D341Med (cell line): ENCODE measurements at regions not wholly inside any gene's neighbourhood (a gene's known extent, or its start where the extent isn't known, plus 50 kb on each side); places are given as distances from the start of the nearest gene placed in this dataset.
"Not testable (repeated sequence)": the region's sequence is repeated elsewhere in the genome, so short reads cannot be mapped to it uniquely, and the experiment has no call there.

Experiments
- DNase-seq: peaks from one replicate; pipeline ENCODE4 v3.0.0; 2012; ENCODE audit warnings: low spot score

- no peak for DNase-seq
Measured at GRCh38 chr9:589723-590122, 251.8 kb upstream of the DMRT1 start.

GRCh38 chr9:591292-591691 is 250.2 kb upstream of the DMRT1 start:
- no peak for DNase-seq

GRCh38 chr9:592225-592624 is 249.3 kb upstream of the DMRT1 start:
- DNase-seq: no peak

GRCh38 chr9:592733-593132 is 248.8 kb upstream of the DMRT1 start:
- DNase-seq: no peak

GRCh38 chr9:593809-594208 is 247.7 kb upstream of the DMRT1 start:
- no peak for DNase-seq

GRCh38 chr9:596703-597102 is 244.8 kb upstream of the DMRT1 start:
- DNase-seq: no peak

GRCh38 chr9:600006-600405 is 241.5 kb upstream of the DMRT1 start:
- no peak for DNase-seq

GRCh38 chr9:602716-603115 is 238.8 kb upstream of the DMRT1 start:
- no peak for DNase-seq

- no peak for DNase-seq
Measured at GRCh38 chr9:603126-603525, 238.4 kb upstream of the DMRT1 start.

GRCh38 chr9:607417-607816 is 234.1 kb upstream of the DMRT1 start:
- DNase-seq: no peak

GRCh38 chr9:613771-614347 is 227.6 kb upstream of the DMRT1 start:
- peak; percentile 71 for DNase-seq

- no peak for DNase-seq
Measured at GRCh38 chr9:614431-614830, 227.1 kb upstream of the DMRT1 start.

GRCh38 chr9:615756-616155 is 225.7 kb upstream of the DMRT1 start:
- no peak for DNase-seq

GRCh38 chr9:616694-617093 is 224.8 kb upstream of the DMRT1 start:
- no peak for DNase-seq

GRCh38 chr9:617445-618085 is 223.9 kb upstream of the DMRT1 start:
- DNase-seq: no peak

- DNase-seq: no peak
Measured at GRCh38 chr9:618478-618877, 223.0 kb upstream of the DMRT1 start.

- DNase-seq: no peak
Measured at GRCh38 chr9:621201-621855, 220.2 kb upstream of the DMRT1 start.

- no peak for DNase-seq
Measured at GRCh38 chr9:624935-625500, 216.5 kb upstream of the DMRT1 start.

GRCh38 chr9:625613-626012 is 215.9 kb upstream of the DMRT1 start:
- DNase-seq: no peak

GRCh38 chr9:626114-626513 is 215.4 kb upstream of the DMRT1 start:
- DNase-seq: not testable (repeated sequence)

GRCh38 chr9:626596-626995 is 214.9 kb upstream of the DMRT1 start:
- DNase-seq: no peak

- DNase-seq: no peak
Measured at GRCh38 chr9:627336-627970, 214.0 kb upstream of the DMRT1 start.

- no peak for DNase-seq
Measured at GRCh38 chr9:629146-629545, 212.4 kb upstream of the DMRT1 start.
